ENCODE measurements at regions not wholly inside any gene's neighbourhood (a gene's known extent, or its start where the extent isn't known, plus 50 kb on each side); places are given as distances from the start of the nearest gene placed in this dataset.
"Not testable (repeated sequence)": the region's sequence is repeated elsewhere in the genome, so short reads cannot be mapped to it uniquely, and the experiment has no call there.

DNA sequence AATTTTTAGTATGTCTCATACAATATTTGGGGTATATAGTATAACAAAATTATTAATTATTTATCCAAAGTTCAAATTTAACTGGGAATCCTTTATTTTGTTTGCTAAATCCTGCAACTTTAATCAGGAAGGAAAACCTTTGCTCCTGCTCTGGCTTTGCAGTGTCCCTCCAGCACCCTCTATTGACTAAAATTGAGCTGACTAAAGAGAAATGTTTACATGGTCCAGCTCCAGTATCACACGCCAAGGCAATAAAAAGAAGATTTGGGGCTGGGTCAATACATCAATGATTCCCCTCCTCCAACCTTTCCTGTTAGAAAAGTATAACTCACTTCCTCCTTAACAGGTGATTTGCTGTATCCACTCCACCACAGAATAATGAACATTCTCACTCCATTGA lies 153.0 kb upstream of the LRRC4C start:
- Histone ChIP-seq H3K27ac (no peak overlapping the region), H3K4me3 (no peak overlapping the region), H3K4me1 (replicated peaks in 1 of 2) (no peaks in the 10 kb centered on the region)
- WGBS, 10 experiments = 0 to 100% (median 36%) methylated on average over 1 of the region's 1 CpG; no CpG with 5 or more reads in 4 of the 10 experiments
- in situ Hi-C loops (cut with MboI; ENCODE audit: low pct_unique_long_range_greater_than_20kb in 2 of 9, low sequenced_read_pairs in 9 of 9, unreplicated experiment in 9 of 9) = no loop called here
- peak in 3 of 8 experiments; percentile 14 to 77 (median 60) for ATAC-seq (replicated peaks in 6 of 8)

DNA sequence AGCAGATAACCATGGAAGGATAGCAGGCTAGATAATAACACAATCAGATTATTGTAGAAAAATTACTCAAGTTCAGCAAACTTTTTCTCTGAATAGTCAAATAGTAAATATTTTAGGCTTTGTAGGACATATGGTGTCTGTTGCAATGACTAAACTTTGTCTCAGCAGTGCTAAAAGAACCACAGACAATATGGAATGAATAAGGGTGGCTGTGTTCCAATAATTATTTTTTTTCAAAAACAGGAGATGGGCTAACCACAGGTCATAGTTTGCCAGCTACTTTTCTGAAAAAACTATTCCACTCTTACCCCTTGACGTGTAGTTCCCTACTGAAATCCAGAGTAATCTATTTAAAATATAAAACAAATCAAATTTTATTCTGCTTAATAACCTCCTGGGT lies 153.9 kb upstream of the LRRC4C start:
- in situ Hi-C loops (cut with MboI; ENCODE audit: low pct_unique_long_range_greater_than_20kb in 2 of 9, low sequenced_read_pairs in 9 of 9, unreplicated experiment in 9 of 9) = no loop called here
- H3K4me1 ChIP-seq (replicated peaks in 1 of 2) = no peaks in the 10 kb centered on the region
- no peak overlapping the region for H3K4me3 ChIP-seq
- no peak for ATAC-seq (replicated peaks in 6 of 8)
- 0 to 80% (median 52%) methylated on average over 1 of the region's 1 CpG for WGBS, 10 experiments
- H3K27ac ChIP-seq = no peak overlapping the region

DNA sequence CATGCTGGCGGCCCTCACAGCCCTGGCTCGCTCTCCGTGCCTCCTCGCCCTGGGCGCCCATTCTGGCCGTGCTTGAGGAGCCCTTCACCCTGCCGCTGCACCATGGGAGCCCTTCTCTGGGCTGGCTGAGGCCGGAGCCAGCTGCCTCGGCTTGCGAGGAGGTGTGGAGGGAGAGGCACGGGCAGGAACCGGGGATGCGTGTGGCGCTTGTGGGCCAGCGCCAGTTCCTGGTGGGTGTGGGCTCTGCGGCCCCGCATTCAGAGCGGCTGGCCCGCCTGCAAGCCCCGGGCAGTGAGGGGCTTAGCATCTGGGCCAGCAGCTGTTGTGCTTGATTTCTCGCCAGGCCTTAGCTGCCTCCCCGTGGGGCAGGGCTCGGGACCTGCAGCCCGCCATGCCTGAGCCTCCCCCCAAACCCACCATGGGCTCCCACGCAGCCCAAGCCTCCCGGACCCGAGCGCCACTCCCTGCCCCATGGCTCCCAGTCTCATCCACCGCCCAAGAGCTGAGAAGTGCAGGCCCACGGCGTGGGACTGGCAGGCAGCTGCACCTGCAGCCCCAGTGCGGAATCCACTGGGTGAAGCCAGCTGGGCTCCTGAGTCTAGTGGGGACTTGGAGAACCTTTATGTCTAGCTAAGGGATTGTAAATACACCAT lies 163.4 kb upstream of the LRRC4C start:
- in situ Hi-C loops (cut with MboI; ENCODE audit: low pct_unique_long_range_greater_than_20kb in 2 of 9, low sequenced_read_pairs in 9 of 9, unreplicated experiment in 9 of 9) = no loop called here
- no peak overlapping the region for H3K4me3 ChIP-seq
- WGBS, 10 experiments = 20 to 100% (median 93%) methylated on average over 2 to 9 of the region's 32 CpGs; no CpG with 5 or more reads in 3 of the 10 experiments

DNA sequence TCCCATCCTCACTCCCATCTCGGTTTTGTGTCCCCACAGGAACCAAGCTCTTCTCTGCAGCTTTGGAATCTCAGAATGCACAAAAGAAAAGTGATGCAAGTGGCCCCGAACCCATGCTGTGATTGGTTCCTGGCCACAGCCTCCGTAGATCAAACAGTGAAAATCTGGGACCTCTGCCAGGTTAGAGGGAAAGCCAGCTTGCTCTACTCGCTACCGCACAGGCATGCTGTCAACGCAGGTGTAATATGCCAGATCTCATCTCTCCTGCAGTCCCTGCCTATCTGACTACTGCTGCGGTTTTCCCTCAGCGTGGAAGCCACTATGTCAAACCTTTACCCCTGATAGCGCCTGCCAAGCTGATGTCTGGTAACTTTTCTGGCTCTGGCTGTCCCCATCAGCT lies 200.5 kb upstream of the LRRC4C start:
- no peak for ATAC-seq (replicated peaks in 6 of 8)
- in situ Hi-C loops (cut with MboI; ENCODE audit: low pct_unique_long_range_greater_than_20kb in 2 of 9, low sequenced_read_pairs in 9 of 9, unreplicated experiment in 9 of 9) = no loop called here
- WGBS, 10 experiments = 0 to 100% (median 80%) methylated on average over 1 to 8 of the region's 9 CpGs; no CpG with 5 or more reads in 1 of the 10 experiments
- Histone ChIP-seq H3K4me3 (no peak overlapping the region), H3K27ac (no peak overlapping the region), H3K4me1 (replicated peaks in 1 of 2) (no peaks in the 10 kb centered on the region)

More for the DNA sequence above, 163.4 kb upstream of the LRRC4C start:
- Histone ChIP-seq H3K4me1 (replicated peaks in 1 of 2) (no peaks in the 10 kb centered on the region), H3K27ac (no peak overlapping the region)
- ATAC-seq (replicated peaks in 6 of 8) = no peak

DNA sequence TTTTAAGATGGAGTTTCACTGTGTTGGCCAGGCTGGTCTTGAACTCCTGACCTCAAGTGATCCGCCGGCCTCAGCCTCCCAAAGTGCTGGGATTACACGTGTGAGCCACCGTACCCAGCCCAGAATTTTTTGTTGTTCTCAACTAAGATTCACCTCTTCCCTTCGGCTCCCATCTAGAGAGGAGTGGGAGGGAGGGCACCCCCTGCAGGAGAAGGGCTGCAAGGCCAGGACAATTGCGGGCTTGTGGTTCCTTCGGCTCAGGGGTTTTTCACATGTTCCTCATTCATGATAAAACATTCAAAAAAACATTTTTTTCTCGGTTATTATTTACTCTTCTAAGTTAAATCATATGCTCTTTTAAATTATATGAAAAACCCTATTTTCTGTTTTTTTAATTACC lies 201.1 kb upstream of the LRRC4C start:
- H3K27ac ChIP-seq = no peak overlapping the region
- peaks cover 3% of the 10 kb centered on the region in 2 donors for H3K4me1 ChIP-seq (replicated peaks in 1 of 2)
- no peak for ATAC-seq (replicated peaks in 6 of 8)
- 51 to 100% (median 72%) methylated on average over 1 to 8 of the region's 8 CpGs; no CpG with 5 or more reads in 1 of the 10 experiments for WGBS, 10 experiments
- H3K4me3 ChIP-seq = no peak overlapping the region
- in situ Hi-C loops (cut with MboI; ENCODE audit: low pct_unique_long_range_greater_than_20kb in 2 of 9, low sequenced_read_pairs in 9 of 9, unreplicated experiment in 9 of 9) = no loop called here

DNA sequence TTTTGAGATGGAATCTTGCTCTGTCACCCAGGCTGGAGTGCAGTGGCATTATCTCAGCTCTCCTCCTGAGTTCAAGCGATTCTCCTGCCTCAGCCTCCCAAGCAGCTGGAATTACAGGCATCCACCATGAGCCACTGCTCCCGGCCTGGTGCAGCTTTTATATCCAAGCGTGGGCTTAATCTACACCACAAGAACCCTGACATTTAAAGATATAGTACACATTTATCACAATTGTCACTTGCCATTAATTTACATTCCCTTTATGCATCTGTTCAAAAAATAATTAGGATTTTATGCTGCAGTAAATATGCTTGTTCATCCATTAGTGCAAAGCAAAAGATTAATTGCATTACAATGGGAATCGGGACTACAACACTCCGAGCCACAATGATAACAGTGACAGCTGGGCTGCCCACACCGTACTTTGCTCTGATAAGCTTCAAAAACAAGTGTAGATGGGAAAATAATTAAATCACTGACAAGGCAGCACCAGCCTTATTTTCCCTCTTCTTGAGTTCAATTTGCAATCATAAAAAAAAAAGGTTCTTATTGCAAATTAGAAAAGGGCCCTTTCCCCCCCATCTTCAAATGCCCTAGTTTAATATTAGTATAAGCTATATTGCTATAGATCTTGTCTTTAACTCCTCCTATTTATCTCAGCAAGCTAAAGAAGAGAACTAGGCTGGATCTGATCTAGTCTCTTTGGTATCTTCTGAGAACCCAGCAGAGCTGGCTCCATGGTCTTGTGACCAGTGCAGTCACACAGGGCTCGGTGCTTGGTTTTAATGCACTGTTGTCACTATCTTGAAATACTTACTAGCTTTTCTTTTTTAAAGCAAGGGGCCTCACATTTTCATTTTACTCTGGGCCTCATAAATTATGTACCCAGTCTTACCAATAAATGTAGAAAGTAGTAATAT lies 206.2 kb upstream of the LRRC4C start:
- WGBS, 10 experiments = 19 to 81% (median 42%) methylated on average over 2 to 7 of the region's 7 CpGs; no CpG with 5 or more reads in 1 of the 10 experiments
- no peak overlapping the region for H3K27ac ChIP-seq
- peak in 5 of 8 experiments; percentile 58 to 87 (median 81) for ATAC-seq (replicated peaks in 6 of 8)
- peaks cover 7 to 18% of the 10 kb centered on the region in 2 donors for H3K4me1 ChIP-seq (replicated peaks in 1 of 2)
- H3K4me3 ChIP-seq = no peak overlapping the region
- in situ Hi-C loops (cut with MboI; ENCODE audit: low pct_unique_long_range_greater_than_20kb in 2 of 9, low sequenced_read_pairs in 9 of 9, unreplicated experiment in 9 of 9) = no loop called here

DNA sequence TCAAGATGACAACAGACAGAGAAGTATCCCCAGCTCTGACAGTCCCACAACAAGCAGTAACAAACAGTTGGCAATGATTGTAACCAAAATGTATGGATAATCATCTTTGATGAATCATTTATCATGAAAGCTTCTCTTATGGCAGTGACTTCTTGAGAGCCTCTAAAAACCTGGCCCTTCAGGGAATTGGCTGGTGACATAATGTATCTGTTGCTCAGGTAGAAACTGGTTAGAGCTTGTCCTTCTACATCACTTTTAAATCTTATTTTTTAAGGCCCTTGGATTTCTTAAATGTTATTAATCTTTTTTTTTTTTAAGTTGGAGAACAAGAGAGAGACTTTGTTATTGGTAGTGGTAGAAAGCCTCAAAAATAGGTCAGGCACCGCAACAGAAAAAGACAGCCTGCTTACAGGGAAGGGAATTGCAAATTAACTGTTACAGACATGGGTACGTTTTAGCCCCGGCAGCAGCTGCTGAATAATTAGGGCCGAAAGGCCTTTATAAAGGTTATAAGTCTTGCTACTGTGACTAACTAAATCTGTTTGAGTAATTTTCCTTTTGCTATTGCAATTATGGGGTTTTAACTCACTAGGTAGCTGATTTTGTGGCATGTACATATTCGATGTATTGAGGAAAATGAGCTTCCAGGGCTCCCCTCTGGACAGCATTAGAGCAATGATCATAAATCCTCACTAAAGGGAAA lies 207.7 kb upstream of the LRRC4C start:
- in situ Hi-C loops (cut with MboI; ENCODE audit: low pct_unique_long_range_greater_than_20kb in 2 of 9, low sequenced_read_pairs in 9 of 9, unreplicated experiment in 9 of 9) = no loop called here
- 13 to 80% (median 44%) methylated on average over 1 to 5 of the region's 5 CpGs; no CpG with 5 or more reads in 1 of the 10 experiments for WGBS, 10 experiments
- Histone ChIP-seq H3K4me3 (no peak overlapping the region), H3K27ac (no peak overlapping the region), H3K4me1 (replicated peaks in 1 of 2) (peaks cover 7 to 18% of the 10 kb centered on the region in 2 donors)
- peak in 5 of 8 experiments; percentile 23 to 69 (median 35) for ATAC-seq (replicated peaks in 6 of 8)

DNA sequence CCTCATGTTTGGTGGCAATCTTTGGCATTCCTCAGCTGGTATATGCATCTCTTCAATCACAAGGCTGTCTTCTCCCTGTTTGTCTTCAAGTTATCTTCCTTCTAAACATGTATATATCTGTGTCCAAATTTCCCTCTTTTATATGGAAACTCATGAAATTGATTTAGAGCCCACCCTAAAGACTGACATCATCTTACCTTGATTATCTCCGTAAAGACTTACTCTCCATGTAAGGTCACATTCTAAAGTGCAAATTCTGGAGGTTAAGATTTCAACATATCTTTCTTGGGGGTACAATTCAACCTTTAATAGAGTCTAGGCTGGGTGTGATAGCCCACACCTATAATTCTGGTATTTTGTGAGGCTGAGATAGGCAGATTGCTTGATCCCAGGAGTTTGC lies 215.8 kb upstream of the LRRC4C start:
- WGBS, 10 experiments = 63 to 100% (median 90%) methylated on average over 1 of the region's 1 CpG
- H3K4me1 ChIP-seq (replicated peaks in 1 of 2) = no peaks in the 10 kb centered on the region
- H3K4me3 ChIP-seq = no peak overlapping the region
- no peak for ATAC-seq (replicated peaks in 6 of 8)
- H3K27ac ChIP-seq = no peak overlapping the region
- in situ Hi-C loops (cut with MboI; ENCODE audit: low pct_unique_long_range_greater_than_20kb in 2 of 9, low sequenced_read_pairs in 9 of 9, unreplicated experiment in 9 of 9) = no loop called here

DNA sequence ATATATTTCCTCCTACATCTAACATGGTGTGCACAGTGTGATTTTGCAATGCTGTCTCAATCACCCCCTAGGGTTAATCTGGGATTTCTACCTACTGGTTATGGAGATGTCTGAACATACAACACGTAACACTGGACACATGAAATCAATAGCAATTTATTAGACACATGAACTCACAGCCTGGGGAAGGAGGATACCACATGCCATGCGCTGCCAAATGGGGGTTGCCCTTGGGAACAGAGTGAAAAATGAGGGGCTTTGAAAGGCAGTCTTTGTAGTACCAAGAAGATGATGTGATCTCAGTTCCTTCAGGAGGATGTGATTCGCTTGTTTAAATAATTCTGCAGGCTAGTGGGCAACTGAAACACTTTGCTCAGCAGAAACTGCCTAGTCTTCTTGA lies 253.6 kb upstream of the LRRC4C start:
- peak in 5 of 8 experiments; percentile 87 to 99 (median 95) for ATAC-seq (replicated peaks in 6 of 8)
- Histone ChIP-seq H3K4me1 (replicated peaks in 1 of 2) (peaks cover 16 to 19% of the 10 kb centered on the region in 2 donors), H3K4me3 (no peak overlapping the region), H3K27ac (peak overlapping the region in 1 of 2 donors; percentile 24)
- in situ Hi-C loops (cut with MboI; ENCODE audit: low pct_unique_long_range_greater_than_20kb in 2 of 9, low sequenced_read_pairs in 9 of 9, unreplicated experiment in 9 of 9) = no loop called here
- WGBS, 10 experiments = 0 to 84% (median 33%) methylated on average over 1 to 3 of the region's 3 CpGs; no CpG with 5 or more reads in 1 of the 10 experiments

DNA sequence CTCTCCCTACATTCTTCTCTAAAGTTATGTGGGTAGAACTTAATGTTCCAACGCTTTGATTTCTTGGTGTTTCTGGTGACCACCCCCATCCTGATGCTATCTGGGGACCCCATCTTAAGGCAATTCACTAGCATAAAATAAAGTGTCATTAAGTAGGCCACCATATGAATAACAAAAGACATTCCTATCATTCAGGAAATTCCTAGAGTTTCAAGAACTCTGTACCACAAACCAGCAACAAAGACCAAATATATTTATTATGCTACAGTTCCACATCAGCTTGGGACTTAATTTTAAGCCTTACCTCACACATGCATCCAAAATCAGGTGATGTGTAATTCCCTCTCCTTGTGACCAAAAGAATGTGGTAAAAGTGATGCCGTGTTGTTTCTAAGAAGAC lies 254.6 kb upstream of the LRRC4C start:
- no peak for ATAC-seq (replicated peaks in 6 of 8)
- 0 to 100% (median 62%) methylated on average over 1 to 2 of the region's 2 CpGs for WGBS, 10 experiments
- in situ Hi-C loops (cut with MboI; ENCODE audit: low pct_unique_long_range_greater_than_20kb in 2 of 9, low sequenced_read_pairs in 9 of 9, unreplicated experiment in 9 of 9) = no loop called here
- Histone ChIP-seq H3K4me1 (replicated peaks in 1 of 2) (peaks cover 16 to 19% of the 10 kb centered on the region in 2 donors), H3K4me3 (no peak overlapping the region), H3K27ac (no peak overlapping the region)

DNA sequence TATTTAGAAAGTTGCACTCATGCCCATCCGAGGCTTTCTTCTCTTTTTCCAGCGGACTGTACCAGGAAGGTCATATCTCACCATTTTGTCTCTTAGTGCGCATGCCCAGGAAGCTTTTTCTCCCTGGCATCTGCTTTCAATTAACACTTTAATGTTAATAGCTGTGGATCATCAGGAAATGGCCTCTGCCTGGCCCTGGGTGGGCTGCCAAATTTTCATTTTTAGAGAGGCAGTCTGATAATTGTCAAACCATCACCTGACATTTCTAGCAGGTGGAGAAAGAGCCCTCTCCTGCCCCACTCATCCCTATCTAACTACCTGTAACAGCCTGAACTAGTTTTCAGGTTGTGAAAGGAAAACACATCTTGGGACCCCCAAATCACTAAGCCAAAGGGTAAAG lies 257.4 kb upstream of the LRRC4C start:
- no peak overlapping the region for H3K27ac ChIP-seq
- no peak overlapping the region for H3K4me3 ChIP-seq
- in situ Hi-C loops (cut with MboI; ENCODE audit: low pct_unique_long_range_greater_than_20kb in 2 of 9, low sequenced_read_pairs in 9 of 9, unreplicated experiment in 9 of 9) = no loop called here
- 41 to 100% (median 93%) methylated on average over 1 to 3 of the region's 3 CpGs; no CpG with 5 or more reads in 4 of the 10 experiments for WGBS, 10 experiments
- no peak for ATAC-seq (replicated peaks in 6 of 8)
- H3K4me1 ChIP-seq (replicated peaks in 1 of 2) = peaks cover 16% of the 10 kb centered on the region in 2 donors

DNA sequence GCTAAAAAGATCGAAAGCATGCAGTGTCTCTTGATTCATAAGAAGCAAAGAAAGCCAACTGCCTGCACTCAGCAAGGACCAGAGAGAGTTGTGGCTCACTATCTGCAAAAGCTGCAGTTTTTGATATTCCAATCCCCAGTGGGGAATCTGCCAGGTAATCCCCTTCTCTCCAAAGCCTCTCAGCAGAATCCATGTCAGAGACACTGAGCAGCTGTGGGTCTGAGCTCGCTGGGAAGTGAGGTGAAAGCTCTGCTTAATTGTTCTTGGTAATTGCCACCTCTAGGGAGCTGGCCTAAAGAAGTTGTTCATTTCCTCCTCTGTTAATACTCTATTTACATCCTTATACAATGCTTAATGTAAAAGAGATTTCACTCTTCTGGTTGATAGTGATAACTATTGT lies 261.3 kb upstream of the LRRC4C start:
- Histone ChIP-seq H3K4me3 (no peak overlapping the region), H3K27ac (no peak overlapping the region), H3K4me1 (replicated peaks in 1 of 2) (no peaks in the 10 kb centered on the region)
- no peak for ATAC-seq (replicated peaks in 6 of 8)
- in situ Hi-C loops (cut with MboI; ENCODE audit: low pct_unique_long_range_greater_than_20kb in 2 of 9, low sequenced_read_pairs in 9 of 9, unreplicated experiment in 9 of 9) = no loop called here
- WGBS, 10 experiments = 7 to 100% (median 35%) methylated on average over 1 to 2 of the region's 2 CpGs; no CpG with 5 or more reads in 2 of the 10 experiments

DNA sequence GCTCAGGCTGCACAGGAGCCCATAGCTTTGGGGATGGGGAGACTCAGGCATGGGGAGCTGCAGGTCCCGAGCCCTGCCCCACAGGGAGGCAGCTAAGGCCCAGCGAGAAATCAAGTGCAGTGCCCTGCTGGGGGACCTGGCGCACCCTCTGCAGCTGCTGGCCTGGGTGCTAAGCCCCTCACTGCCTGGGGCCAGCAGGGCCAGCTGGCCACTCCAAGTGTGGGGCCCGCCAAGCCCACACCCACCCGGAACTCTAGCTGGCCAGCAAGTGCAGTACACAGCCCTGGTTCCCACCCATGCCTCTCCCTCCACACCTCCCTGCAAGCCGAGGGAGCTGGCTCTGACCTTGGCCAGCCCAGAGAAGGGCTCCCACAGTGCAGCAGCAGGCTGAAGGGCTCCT lies 268.7 kb upstream of the LRRC4C start:
- 17 to 100% (median 100%) methylated on average over 1 to 2 of the region's 6 CpGs; no CpG with 5 or more reads in 6 of the 10 experiments for WGBS, 10 experiments
- not testable (repeated sequence) for H3K4me3 ChIP-seq; ATAC-seq (replicated peaks in 6 of 8); H3K4me1 ChIP-seq (replicated peaks in 1 of 2); H3K27ac ChIP-seq
- in situ Hi-C loops (cut with MboI; ENCODE audit: low pct_unique_long_range_greater_than_20kb in 2 of 9, low sequenced_read_pairs in 9 of 9, unreplicated experiment in 9 of 9) = loop anchor here in 1 of 9 experiments (25.0 kb wide), 1 partner anchor 91 kb away; no protein-coding TSS in a partner anchor
